Keratinocyte (primary cell): ENCODE measurements at regions not wholly inside any gene's neighbourhood (a gene's known extent, or its start where the extent isn't known, plus 50 kb on each side); places are given as distances from the start of the nearest gene placed in this dataset.

ENCODE experiments used
- EZH2 ChIP-seq: IDR thresholded peaks from one replicate; pipeline ENCODE4 v1.6.1; 2012; ENCODE audit warnings: inconsistent platforms, mild to moderate bottlenecking, low read length, moderate library complexity
- TF ChIP-seq, protein P1 (sequence below), 3 experiments: IDR thresholded peaks in 1 of 3; conservative IDR thresholded peaks in 1 of 3; optimal IDR thresholded peaks in 1 of 3; 2 replicates in 2 of 3; 3 replicates in 1 of 3; pipeline versions ENCODE3 to v1.5.1; 2011; ENCODE audit warnings: low read length in 3 of 3, mild to moderate bottlenecking in 3 of 3, moderate library complexity in 2 of 3, control low read depth in 1 of 3, inconsistent platforms in 1 of 3; ENCODE audit not compliant: insufficient read depth in 2 of 3; ENCODE audit errors: extremely low read depth in 1 of 3

DNA sequence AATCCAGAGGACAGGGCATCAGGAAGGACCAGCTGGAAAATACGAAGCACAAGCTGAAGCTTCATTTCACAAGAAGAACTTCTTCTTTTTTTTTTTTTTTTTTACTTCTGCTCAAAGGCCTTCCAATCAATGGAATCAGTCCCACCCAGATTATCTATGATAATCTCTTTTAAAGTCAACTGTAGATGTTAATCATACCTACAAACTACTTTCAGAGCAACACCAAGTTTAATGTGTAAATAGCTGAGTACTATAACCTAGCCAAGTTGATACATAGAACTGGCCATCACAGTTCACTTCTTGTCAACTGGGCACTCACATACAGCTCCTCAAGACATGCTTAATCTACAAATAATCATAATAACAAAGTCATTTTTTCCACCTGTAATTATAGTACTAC lies 1645.9 kb upstream of the CELF4 start:
- TF ChIP-seq, protein P1, sequence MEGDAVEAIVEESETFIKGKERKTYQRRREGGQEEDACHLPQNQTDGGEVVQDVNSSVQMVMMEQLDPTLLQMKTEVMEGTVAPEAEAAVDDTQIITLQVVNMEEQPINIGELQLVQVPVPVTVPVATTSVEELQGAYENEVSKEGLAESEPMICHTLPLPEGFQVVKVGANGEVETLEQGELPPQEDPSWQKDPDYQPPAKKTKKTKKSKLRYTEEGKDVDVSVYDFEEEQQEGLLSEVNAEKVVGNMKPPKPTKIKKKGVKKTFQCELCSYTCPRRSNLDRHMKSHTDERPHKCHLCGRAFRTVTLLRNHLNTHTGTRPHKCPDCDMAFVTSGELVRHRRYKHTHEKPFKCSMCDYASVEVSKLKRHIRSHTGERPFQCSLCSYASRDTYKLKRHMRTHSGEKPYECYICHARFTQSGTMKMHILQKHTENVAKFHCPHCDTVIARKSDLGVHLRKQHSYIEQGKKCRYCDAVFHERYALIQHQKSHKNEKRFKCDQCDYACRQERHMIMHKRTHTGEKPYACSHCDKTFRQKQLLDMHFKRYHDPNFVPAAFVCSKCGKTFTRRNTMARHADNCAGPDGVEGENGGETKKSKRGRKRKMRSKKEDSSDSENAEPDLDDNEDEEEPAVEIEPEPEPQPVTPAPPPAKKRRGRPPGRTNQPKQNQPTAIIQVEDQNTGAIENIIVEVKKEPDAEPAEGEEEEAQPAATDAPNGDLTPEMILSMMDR (optimal IDR thresholded peaks at IDR 0.05 in 1 of 3, IDR thresholded peaks at IDR 0.05 in 1 of 3, conservative IDR thresholded peaks at IDR 0.05 in 1 of 3; ENCODE audit: extremely low read depth in 1 of 3, insufficient read depth in 2 of 3, low read length in 3 of 3), result no peak
- TF ChIP-seq EZH2, result no peak
